ENCODE measurements at regions not wholly inside any gene's neighbourhood (a gene's known extent, or its start where the extent isn't known, plus 50 kb on each side); places are given as distances from the start of the nearest gene placed in this dataset.

DNA sequence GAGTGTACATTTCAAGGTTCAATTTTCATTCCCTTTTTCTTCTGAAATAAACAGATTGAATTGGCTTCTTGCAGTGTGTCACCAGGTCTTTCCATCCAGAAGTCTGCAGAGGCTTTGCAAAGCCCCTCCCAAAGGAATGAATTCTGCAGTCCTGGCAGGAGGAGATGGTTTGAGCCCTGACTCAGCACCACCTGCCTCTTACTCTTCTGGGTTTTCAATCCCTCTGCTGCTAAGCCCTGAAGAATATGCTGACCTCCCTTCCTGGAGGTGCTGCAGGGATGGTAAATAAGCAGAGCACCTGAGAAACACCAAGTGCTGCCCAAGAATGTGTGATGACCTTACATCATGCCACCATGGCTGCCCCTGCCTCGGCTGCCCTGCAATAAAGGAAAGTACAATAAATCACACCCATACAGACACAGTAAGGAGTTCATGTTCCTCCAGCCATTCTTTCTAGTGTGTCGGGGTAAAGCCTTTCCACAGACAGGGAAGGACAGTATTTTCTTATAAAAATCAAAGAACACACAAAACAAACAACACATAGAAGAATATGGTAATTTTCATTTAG is 209.2 kb downstream of the ZNF326 start:
- DNase-seq (ENCODE audit: low read depth in 2 of 2), result no peak

DNA sequence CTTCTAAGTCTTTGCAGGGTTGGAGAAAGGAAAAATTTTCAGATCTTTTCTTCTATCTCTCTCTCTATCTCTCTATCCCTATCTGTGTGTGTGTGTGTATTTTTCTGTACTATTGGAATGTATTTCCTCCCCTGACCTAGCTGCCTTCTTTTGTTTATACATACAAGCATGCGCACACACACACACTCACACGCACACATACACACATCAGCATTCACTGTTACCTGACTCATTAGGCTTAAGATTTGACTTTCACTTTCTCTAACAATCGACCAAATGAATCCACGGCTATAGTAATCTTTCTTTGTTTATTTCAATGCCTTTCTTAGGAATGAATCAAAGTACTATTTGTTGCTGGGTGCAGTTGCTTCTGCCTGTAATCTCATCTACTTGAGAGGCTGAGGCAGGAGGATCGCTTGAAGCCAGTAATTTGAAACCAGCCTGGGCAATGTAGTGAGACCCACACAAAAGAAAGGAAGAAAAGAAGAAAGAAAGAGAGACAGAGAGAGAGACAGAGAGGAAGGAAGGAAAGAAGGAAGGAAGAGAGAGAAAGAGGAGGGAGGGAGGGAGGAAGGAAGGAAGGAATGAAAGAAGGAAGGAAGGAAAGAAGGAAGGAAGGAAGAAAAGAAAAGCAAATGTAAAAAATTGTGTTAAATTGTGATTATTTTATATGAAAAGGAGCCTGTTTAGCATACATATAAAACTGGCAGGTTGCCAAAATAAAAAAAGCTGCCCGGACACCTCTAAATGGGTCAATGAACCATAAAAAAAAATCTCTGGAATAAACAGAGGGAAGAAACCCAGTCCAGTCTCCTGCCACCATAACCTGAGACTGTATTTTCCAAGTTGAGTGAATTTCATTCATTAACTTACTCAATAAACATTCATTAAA is 206.8 kb downstream of the ZNF326 start:
- DNase-seq (ENCODE audit: low read depth in 2 of 2), result no peak

DNA sequence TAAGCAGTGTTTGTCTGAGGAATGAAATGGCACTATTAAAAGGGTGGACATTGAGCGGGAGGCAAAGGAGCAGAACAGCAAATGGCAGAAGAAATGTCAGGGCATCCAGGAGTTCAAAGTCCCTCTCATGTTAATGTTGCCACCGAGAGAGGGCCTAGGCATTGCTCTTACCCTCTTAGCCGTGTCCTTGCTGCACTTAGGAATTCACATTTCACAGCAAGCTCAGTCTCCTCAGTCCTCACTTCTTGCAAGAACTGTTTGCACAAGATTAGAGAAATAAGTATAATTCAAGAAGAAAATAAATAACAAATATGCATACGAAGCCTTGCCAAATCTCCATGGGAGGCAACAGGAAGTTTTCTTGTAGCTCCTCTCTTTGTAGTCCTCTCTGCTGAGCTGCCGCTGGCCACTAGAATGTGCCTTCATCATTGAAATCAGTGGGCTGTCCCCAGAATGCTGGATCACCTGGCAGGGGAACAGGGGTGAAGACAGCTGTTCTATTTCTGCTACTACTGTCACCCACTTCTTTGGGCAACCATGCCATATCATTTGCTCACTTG is 205.8 kb downstream of the ZNF326 start:
- no peak for DNase-seq (ENCODE audit: low read depth in 2 of 2)

GRCh38 chr1:90198616-90199332 is 203.9 kb downstream of the ZNF326 start:
- no peak for DNase-seq (ENCODE audit: low read depth in 2 of 2)

DNA sequence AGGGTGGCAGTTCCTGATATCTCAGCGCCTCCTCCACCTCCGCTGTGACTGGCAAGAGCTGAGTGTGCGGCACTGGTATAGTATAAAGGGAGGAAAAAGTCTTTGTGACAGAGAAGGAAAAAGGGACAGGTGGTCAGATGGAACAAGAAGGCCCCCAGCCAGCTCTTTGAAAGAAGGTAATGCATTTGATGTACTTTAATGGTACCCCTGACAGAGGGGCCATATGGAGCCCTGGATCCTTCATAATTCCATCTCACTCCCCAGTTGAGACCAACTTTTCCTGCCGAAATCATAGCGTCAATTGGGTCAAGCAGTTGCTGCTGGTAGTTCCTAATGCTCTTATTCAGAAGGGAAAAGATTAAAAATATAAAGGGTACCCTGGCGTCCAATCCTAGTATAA is 198.2 kb downstream of the ZNF326 start:
- DNase-seq (ENCODE audit: low read depth in 2 of 2), result no peak

DNA sequence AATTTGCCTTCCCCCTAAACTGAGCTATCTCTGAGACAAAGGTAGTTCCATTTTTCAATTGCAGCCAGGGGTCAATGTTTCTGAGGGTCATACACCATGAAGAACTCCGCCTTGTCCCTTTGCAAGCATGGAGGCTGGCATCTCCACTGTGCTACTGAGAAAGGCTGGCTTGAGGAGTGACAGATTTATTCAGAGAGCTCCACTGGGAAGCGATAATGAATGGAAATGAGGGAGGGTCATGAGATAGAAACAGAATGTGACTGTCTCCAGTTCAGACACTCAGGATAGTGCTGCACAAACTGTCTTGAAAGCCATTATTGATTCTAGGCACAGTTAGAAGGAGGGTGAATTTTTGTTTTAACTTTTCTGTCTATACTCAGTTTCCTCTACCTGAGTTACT is 197.5 kb downstream of the ZNF326 start:
- DNase-seq (ENCODE audit: low read depth in 2 of 2), result no peak

- DNase-seq (ENCODE audit: low read depth in 2 of 2), result no peak
Measured at GRCh38 chr1:90190523-90190922, 195.6 kb downstream of the ZNF326 start.

DNA sequence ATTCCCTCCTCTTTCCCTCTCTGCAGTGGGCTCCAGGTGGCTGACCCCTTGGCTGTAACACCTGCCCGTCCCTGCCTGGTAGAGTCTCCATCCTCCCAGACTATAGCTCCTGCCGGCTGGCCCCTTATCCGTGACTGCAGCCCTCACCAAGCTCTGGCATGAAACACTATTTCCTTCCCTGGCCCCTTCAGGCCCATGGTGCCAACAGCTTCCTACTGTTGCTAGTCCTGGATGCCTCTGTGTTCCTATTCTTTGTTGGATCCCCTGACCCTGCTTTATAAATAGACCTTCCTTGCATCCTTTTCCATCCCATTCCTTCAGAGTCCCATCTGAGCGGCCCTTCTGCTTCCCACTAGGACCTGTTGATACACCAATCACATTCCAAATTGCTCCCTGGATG is 195.0 kb downstream of the ZNF326 start:
- DNase-seq (ENCODE audit: low read depth in 2 of 2), result no peak

- DNase-seq (ENCODE audit: low read depth in 2 of 2), result no peak
Measured at GRCh38 chr1:90187323-90187585, 192.3 kb downstream of the ZNF326 start.

GRCh38 chr1:90186506-90187322 is 191.8 kb downstream of the ZNF326 start:
- DNase-seq (ENCODE audit: low read depth in 2 of 2), result no peak

GRCh38 chr1:90176530-90176929 is 181.6 kb downstream of the ZNF326 start:
- no peak for DNase-seq (ENCODE audit: low read depth in 2 of 2)

- DNase-seq (ENCODE audit: low read depth in 2 of 2), result peak in 1 of 2 donors; percentile 12
Measured at GRCh38 chr1:90175490-90176167, 180.7 kb downstream of the ZNF326 start.

GRCh38 chr1:90174246-90174645 is 179.3 kb downstream of the ZNF326 start:
- no peak for DNase-seq (ENCODE audit: low read depth in 2 of 2)

GRCh38 chr1:90162216-90162615 is 167.3 kb downstream of the ZNF326 start:
- DNase-seq (ENCODE audit: low read depth in 2 of 2), result no peak

DNA sequence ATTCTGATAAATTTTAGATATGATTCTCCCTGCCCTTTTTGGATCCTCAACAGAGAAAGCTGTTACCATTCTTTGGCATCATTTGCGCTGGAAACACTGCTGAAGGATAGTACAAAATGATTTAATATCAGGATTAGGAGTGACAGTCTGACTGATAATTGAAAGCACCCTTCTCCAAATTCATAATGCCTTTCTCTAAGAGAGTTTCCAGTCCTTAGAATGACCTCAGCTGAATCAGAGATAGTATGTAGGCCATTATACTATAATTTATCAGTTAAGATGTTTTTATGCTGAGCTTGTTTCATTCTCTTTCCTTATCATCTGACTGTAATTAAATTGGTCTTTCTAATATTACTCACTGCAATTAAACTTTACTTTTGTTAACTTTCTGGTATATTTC is 166.7 kb downstream of the ZNF326 start:
- DNase-seq (ENCODE audit: low read depth in 2 of 2), result no peak

GRCh38 chr1:90155721-90156487 is 161.0 kb downstream of the ZNF326 start:
- DNase-seq (ENCODE audit: low read depth in 2 of 2), result no peak

DNA sequence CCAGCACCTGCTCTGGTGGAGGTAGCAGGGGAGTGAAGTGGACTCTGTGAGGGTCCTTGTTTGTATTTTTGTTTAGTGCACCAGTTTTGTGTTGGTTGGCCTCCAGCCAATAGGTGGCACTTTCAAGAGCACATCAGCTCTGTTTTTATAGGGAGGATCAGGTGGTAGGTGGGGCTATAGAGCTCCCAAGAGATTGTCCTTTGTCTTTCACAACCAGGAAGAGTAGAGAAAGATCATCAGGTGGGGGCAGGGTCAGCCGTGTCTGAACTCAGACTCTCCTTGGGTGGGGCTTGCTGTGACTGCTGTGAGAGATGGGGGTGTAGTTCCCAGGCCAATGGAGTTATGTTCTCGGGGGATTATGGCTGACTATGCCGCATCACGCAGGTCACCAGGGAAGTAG is 159.8 kb downstream of the ZNF326 start:
- DNase-seq (ENCODE audit: low read depth in 2 of 2), result no peak

DNA sequence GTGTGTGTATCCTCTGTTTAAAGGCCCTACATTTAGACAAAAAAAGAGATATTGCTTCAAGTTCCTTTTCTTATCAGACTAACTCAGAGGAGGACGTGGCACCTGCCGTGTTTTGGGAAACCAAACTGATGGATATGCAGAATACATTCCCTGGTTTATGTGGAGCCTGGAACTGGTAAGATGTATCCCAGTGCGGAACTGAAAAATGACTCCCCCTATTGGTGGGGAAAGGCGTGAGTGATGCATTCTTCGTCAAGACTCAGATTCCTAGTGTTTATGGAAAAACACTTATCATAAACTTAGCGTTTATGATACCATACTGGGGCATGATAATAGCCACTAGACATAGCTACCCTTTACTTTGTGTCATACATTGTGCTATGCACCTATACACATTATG is 154.2 kb downstream of the ZNF326 start:
- no peak for DNase-seq (ENCODE audit: low read depth in 2 of 2)

DNA sequence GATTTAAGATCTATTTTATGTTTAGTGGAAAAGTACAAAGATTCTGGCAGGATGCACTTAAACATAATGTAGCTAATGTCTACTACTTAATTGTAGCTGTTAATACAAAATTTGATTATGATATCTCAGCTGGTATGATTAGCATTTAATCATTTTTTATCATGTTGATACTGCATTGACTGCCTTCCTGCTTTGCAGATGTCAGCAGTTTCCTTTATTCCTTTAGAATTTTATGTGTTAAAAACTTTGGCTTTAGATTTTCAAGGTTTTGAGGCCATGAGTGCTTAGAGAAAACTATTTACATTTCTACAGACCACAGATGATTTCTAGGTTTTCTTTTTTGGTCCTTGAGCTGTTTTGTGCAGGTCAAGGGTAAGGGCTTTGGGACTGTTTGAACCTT is 152.2 kb downstream of the ZNF326 start:
- no peak for DNase-seq (ENCODE audit: low read depth in 2 of 2)

DNA sequence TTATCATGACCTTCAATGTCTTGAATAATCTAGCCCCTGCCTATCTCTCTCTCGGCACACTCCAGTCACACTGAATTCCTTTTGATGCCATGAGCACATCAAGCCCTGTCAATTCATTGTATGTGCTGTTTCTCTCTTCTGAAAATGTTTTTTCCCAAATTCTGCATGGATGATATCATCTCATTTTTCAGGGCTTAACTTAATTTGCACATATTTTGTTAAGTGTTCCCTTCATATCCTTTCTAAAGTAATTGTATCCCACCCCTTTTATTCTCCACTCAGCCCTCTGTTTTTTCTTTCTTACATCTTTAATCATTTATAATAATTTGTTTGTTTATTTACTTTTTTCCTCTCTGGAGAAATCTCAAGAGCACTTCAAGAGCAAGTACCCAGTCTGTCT is 149.9 kb downstream of the ZNF326 start:
- no peak for DNase-seq (ENCODE audit: low read depth in 2 of 2)

Measured in dermis microvascular lymphatic vessel endothelial cell (primary cell).